ENCODE measurements at regions not wholly inside any gene's neighbourhood (a gene's known extent, or its start where the extent isn't known, plus 50 kb on each side); places are given as distances from the start of the nearest gene placed in this dataset.
A peak's percentile ranks its signal among the peaks of the same experiment; 100 is the strongest.
"Not testable (repeated sequence)": the region's sequence is repeated elsewhere in the genome, so short reads cannot be mapped to it uniquely, and the experiment has no call there.

GRCh38 chr6:10101551-10102252, 313.2 kb downstream of the TFAP2A start:
- DNase-seq, result no peak

GRCh38 chr6:10099529-10100140, 315.2 kb downstream of the TFAP2A start:
- DNase-seq, result peak; percentile 34

- peak; percentile 20 for DNase-seq
Observed at GRCh38 chr6:10098756-10099528, 315.9 kb downstream of the TFAP2A start.

GRCh38 chr6:10093282-10093681, 321.6 kb downstream of the TFAP2A start:
- no peak for DNase-seq

GRCh38 chr6:10084111-10084986, 330.5 kb downstream of the TFAP2A start:
- no peak for DNase-seq

DNA sequence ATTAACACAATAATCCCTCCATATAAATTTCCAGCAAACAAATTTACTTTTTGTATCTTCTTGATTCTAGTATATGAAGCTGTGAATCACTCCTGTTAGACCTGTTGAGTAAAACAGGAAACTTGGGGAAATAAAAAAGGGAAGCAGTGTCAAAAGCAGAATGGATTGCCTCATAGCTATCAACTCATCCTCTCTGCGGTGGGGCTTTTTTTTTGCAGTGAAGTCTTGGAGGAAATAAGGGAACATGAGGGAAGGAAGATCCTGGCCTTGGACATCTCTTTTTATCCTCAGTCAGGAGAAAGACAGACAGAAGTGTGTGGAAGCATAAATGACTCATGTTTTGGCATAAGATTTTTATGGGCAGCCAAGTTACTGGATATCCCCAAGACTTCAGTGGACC, 332.5 kb downstream of the TFAP2A start:
- DNase-seq, result no peak

DNA sequence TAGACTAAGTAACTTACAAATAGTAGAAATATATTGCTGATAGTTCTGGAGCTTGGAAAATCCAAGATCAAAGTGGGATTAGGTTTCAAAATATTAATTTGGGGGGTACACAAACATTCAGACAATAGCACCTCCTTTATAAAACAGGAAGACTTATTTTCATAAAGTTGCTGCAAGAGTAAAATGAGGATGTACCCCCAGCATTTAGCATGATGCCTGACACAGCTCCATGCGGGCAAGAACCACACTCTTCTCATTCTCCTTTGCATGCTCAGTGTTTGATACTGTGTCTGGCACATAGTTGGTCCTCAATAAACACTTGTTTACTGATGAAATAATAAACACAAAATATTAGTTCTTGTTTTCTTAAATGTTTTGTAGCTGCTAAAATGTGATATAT, 332.9 kb downstream of the TFAP2A start:
- DNase-seq, result no peak

DNA sequence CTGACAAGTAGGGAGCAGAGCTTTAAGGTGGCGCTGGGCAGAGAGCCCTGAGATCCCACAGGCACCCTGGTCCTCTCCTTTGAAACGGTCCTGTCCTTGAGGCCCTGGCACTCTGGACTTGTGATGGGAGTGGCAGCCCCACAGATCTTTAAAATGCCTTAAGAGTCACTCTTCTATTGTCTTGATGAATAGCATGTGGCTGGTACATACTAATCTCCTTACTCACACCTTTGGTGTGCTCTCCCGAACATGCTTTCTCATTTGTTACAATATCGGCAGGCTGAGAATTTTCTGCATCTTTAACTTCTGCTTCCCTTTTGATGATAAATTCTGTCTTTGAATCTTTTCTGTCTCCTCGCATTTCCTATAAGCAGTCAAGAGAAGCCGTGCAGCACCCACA, 333.8 kb downstream of the TFAP2A start:
- DNase-seq, result no peak

DNA sequence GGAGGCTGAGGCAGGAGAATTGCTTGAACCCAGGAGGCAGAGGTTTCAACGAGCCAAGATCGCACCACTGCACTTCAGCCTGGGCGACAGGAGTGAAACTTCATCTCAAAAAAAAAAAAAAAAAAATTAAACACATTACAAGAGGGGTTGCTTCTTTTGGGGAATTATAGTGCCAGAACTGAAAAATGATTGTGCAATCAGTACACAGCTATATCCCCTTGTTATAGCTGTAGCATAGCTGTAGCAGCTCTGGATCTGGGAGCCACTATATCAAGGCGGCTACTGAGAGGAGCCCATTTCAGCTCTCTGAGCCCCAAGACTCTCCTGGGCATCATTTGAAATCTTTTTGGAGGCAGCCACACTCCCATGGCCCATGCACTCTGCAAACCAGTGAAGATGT, 334.3 kb downstream of the TFAP2A start:
- no peak for DNase-seq

GRCh38 chr6:10078581-10078980, 336.3 kb downstream of the TFAP2A start:
- DNase-seq, result no peak

DNA sequence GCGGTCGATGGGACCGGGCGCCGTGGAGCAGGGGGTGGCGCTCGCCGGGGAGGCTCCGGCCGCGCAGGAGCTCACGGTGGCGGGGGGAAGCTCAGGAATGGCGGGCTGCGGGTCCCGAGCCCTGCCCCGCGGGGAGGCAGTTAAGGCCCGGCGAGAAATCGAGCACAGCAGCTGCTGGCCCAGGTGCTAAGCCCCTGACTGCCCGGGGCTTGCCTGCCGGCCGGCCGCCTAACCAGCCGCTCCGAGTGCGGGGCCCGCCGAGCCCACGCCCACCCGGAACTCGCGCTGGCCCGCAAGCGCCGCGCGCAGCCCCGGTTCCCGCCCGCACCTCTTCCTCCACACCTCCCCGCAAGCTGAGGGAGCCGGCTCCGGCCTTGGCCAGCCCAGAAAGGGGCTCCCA, 340.1 kb downstream of the TFAP2A start:
- not testable (repeated sequence) for DNase-seq

GRCh38 chr6:10073341-10073740, 341.5 kb downstream of the TFAP2A start:
- no peak for DNase-seq

GRCh38 chr6:10071631-10072220, 343.1 kb downstream of the TFAP2A start:
- no peak for DNase-seq

DNA sequence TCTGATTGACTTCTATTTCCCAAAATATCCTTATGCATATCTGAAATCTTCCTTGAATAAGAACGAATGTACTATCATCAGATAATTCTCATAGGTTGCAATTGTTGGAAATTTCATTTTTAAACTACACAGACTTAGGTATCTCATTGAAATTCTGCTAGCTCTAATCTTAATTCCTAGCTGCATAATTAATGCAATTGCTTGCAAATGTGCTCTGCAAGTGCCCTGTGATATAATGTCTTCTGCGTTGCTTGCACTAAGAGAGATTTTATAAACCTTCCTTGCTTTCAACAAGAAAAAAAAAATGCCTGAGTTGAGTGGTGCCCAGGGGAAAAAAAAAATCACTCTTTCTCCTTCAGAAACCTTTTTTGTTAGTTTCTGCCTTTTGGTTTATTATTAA, 354.9 kb downstream of the TFAP2A start:
- no peak for DNase-seq

DNA sequence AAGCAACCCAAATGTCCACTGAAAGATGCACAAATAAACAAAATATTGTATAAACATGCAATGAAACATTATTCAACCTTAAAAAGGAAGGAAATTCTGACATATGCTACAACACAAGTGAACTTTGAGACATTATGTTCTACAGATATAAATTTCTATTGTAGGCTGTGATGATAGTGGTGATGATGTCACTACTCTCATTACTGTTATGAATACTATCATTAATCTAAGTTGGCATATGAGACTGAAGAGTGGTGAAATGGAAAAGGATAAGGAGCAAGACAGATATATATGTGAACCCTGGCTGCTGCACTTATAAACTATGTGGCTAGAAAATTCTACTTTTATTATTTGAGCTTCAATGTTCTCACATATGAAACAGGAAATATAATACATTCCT, 360.2 kb downstream of the TFAP2A start:
- no peak for DNase-seq

- DNase-seq, result no peak
Observed at GRCh38 chr6:10051283-10051682, 363.6 kb downstream of the TFAP2A start.

GRCh38 chr6:10048370-10049297, 366.2 kb downstream of the TFAP2A start:
- DNase-seq, result no peak

- no peak for DNase-seq
Observed at GRCh38 chr6:10042280-10042679, 372.6 kb downstream of the TFAP2A start.

- no peak for DNase-seq
Observed at GRCh38 chr6:10033223-10033829, 381.5 kb downstream of the TFAP2A start.

DNA sequence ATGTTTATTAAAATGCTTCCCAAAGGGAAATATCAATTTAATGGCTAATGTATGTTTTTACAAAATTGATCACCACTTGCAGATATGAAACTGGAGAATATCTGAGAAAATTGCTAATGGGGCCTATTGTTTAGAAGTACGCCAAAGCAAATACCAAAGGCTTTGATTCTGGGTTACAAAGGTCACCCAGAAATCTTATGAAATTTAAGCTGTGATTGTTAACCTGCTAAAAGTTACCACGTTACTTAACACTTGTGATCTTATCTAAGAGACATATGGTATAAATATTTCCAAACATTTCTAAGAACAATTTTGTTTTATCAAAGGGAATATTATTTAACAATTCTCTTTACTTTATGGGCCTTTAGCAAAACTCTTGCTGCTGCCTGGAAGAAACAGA, 383.3 kb downstream of the TFAP2A start:
- no peak for DNase-seq

GRCh38 chr6:10030942-10031537, 383.8 kb downstream of the TFAP2A start:
- no peak for DNase-seq
